22Rv1 (cell line): ENCODE measurements at regions not wholly inside any gene's neighbourhood (a gene's known extent, or its start where the extent isn't known, plus 50 kb on each side); places are given as distances from the start of the nearest gene placed in this dataset.

Experiments
- H3K27ac ChIP-seq: fragments of 450-650 bp; 2 replicates; pipeline ENCODE4 v1.5.1; 2017
- ZFX ChIP-seq: fragments of 450-650 bp; IDR thresholded peaks from 2 replicates; pipeline ENCODE4 v1.6.1; 2017; ENCODE audit warnings: antibody characterized with exemption, borderline replicate concordance
- TF ChIP-seq, protein P1 (sequence below): fragments of 450-650 bp; IDR thresholded peaks from 2 replicates; pipeline ENCODE4 v1.5.1; 2017; ENCODE audit warnings: mild to moderate bottlenecking

DNA sequence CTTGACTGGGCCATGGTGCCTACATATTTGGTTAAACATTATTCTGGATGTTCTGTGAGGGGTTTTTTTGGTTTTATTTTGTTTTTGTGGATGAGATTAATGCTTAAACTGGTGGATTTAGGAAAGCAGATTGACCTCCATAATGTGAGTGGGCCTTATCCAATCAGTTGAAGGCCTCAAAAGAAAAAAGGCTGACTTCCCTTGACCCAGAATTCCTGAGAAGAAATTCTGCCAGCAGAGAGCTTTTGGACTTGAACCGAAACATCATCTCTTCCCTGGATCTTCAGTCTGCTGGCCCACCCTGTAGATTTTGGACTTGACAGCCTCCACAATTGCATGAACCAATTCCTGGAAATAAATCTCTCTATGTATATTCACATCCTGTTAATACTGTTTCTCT lies 94.4 kb downstream of the ADRA2A start:
- H3K27ac ChIP-seq, result no peak overlapping the region
- TF ChIP-seq, protein P1, sequence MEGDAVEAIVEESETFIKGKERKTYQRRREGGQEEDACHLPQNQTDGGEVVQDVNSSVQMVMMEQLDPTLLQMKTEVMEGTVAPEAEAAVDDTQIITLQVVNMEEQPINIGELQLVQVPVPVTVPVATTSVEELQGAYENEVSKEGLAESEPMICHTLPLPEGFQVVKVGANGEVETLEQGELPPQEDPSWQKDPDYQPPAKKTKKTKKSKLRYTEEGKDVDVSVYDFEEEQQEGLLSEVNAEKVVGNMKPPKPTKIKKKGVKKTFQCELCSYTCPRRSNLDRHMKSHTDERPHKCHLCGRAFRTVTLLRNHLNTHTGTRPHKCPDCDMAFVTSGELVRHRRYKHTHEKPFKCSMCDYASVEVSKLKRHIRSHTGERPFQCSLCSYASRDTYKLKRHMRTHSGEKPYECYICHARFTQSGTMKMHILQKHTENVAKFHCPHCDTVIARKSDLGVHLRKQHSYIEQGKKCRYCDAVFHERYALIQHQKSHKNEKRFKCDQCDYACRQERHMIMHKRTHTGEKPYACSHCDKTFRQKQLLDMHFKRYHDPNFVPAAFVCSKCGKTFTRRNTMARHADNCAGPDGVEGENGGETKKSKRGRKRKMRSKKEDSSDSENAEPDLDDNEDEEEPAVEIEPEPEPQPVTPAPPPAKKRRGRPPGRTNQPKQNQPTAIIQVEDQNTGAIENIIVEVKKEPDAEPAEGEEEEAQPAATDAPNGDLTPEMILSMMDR, result no peak
- no peak for TF ChIP-seq ZFX

DNA sequence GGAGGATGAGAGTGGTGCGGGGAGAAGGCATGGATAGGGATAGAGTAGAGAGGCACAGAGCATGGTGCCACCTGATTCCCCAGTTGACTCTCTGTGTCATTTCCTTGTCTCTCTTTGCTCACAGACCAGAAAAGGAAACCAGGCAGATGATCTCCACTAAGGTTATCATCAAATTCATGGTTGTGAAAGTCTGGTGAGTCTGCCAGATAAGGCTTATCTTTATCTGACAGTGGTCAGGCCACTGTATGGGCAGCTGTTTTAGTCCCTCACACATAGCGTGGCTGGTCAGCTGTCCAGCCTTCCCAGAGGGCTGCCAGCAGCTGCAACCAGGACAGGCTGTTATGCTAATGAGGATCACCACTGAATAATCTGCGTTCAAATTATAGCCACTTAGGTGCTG lies 99.0 kb downstream of the ADRA2A start:
- TF ChIP-seq, protein P1, result no peak
- TF ChIP-seq ZFX, result no peak

DNA sequence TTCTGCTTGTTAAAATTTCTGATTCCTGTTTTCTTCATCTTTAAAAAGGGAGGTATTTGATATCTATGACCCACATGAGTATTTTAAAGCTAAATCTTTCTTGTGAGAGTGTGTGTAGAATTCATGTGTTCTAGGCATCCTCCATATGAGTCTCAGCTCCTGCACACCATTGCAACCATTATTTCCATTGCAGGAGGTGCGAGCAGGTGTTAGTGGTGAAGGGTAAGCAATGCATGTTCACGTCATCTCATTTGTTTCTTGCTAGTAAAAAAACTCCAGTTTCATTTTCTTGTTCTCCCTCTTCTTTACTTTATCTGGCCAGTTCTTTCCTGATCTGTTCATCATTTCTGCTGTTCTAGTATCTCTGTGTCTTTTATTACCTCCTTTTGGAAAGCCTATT lies 100.5 kb downstream of the ADRA2A start:
- no peak overlapping the region for H3K27ac ChIP-seq
- TF ChIP-seq, protein P1, result no peak
- no peak for TF ChIP-seq ZFX

More for the DNA sequence above, 99.0 kb downstream of the ADRA2A start:
- H3K27ac ChIP-seq, result no peak overlapping the region

DNA sequence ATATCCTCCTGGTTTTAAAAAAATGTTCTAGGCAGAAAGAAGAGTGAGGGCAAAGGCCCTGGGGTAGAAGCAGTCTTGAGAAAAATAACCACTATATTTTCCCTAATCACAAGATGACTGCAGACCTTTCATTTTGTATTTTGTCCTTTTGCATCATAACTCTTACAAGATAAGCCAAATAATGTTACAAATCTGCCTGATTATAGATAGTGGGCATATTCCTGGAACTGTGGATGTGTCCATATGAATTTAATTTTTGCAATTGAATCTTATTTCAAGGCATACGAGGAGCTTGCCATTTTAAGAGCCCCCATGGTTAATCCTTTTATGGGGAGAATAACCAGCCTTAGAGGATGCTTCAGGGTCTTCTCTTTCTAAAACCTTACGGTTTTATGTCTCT lies 102.7 kb downstream of the ADRA2A start:
- no peak overlapping the region for H3K27ac ChIP-seq
- TF ChIP-seq ZFX, result no peak
- TF ChIP-seq, protein P1, result no peak

DNA sequence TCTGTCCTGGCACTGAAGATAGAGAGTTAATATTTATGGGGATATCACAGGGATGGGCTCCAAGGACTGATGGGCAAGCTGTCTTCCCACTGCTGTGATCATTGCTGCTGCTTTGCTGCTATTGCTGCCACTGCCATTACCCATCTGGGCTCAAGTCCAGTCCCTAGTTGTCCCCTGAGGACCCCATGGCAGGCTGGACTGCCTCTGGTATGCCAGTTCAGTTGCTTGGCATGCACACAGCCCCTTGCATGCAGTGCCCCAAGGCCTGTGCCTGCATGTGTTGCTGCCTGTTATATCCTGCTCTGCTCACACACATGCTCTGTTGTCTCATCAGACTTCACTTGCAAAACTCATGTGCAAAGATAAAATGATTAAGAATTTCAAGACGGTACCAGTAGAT lies 109.5 kb downstream of the ADRA2A start:
- no peak overlapping the region for H3K27ac ChIP-seq

DNA sequence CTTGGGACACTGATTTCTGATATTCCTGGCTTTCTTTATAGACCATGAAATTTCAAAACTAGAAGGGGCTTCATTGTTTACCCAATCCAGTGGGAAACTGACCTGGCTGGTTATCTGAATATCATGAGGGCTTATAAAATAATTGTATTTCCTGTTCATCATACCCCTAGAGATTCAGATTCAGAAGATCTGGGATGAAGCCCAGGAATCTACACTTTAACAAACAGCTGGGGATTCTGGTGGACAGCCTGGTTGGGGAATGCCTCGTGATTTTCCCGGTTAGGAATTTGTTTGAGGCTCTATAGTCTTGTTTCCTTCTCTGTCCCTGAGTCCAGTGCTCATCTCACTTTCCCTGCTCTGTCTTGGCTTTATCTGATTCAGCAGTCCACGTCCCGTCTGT lies 110.3 kb downstream of the ADRA2A start:
- H3K27ac ChIP-seq, result no peak overlapping the region
- TF ChIP-seq ZFX, result no peak
- TF ChIP-seq, protein P1, result no peak

More for the DNA sequence above, 109.5 kb downstream of the ADRA2A start:
- no peak for TF ChIP-seq ZFX
- TF ChIP-seq, protein P1, result no peak

DNA sequence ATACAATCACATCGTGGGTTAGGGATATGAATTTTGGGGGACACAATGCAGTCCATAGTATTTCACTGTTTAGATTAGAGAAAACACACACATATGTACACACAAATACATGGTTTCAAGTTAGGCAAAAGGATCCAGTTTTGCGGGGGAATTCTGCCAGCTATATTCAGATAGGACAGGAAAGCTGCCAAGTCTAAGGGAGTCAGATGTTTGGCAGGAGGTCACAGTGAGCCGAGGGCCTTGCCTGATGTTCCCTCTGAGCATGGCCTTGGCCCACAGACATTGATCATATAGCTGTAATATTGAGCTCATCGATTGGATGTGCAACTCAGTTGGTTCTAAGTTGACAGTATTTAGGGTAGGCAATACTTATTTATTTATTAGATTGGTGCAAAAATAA lies 122.8 kb downstream of the ADRA2A start:
- no peak for TF ChIP-seq ZFX
- TF ChIP-seq, protein P1, result no peak
- H3K27ac ChIP-seq, result no peak overlapping the region
